ENCODE measurements at regions not wholly inside any gene's neighbourhood (a gene's known extent, or its start where the extent isn't known, plus 50 kb on each side); places are given as distances from the start of the nearest gene placed in this dataset.

GRCh38 chr5:58211441-58211840, 248.4 kb downstream of the PLK2 start:
- TF ChIP-seq CTCF (IDR thresholded peaks at IDR 0.05) (no peak), ZFX (IDR thresholded peaks at IDR 0.05; ENCODE audit: borderline replicate concordance) (no peak)

Data from 22Rv1 (cell line).